ENCODE measurements at regions not wholly inside any gene's neighbourhood (a gene's known extent, or its start where the extent isn't known, plus 50 kb on each side); places are given as distances from the start of the nearest gene placed in this dataset.

- no peak for DNase-seq
Observed at GRCh38 chr15:39088156-39088555, 492.7 kb upstream of the THBS1 start.

- no peak for DNase-seq
Observed at GRCh38 chr15:39092354-39092753, 488.5 kb upstream of the THBS1 start.

- DNase-seq = no peak
Observed at GRCh38 chr15:39092761-39093160, 488.1 kb upstream of the THBS1 start.

GRCh38 chr15:39094116-39094515 is 486.8 kb upstream of the THBS1 start:
- no peak for DNase-seq

- no peak for DNase-seq
Observed at GRCh38 chr15:39095218-39095879, 485.5 kb upstream of the THBS1 start.

- DNase-seq = no peak
Observed at GRCh38 chr15:39096608-39097205, 484.2 kb upstream of the THBS1 start.

- no peak for DNase-seq
Observed at GRCh38 chr15:39099524-39099923, 481.4 kb upstream of the THBS1 start.

GRCh38 chr15:39100106-39100660 is 480.7 kb upstream of the THBS1 start:
- DNase-seq = no peak

GRCh38 chr15:39102431-39102830 is 478.4 kb upstream of the THBS1 start:
- DNase-seq = no peak

- no peak for DNase-seq
Observed at GRCh38 chr15:39106950-39107349, 473.9 kb upstream of the THBS1 start.

GRCh38 chr15:39108021-39108420 is 472.9 kb upstream of the THBS1 start:
- DNase-seq = no peak

GRCh38 chr15:39110336-39110735 is 470.5 kb upstream of the THBS1 start:
- DNase-seq = no peak

GRCh38 chr15:39110746-39111145 is 470.1 kb upstream of the THBS1 start:
- DNase-seq = no peak

- DNase-seq = no peak
Observed at GRCh38 chr15:39113741-39114140, 467.1 kb upstream of the THBS1 start.

GRCh38 chr15:39114690-39115378 is 466.0 kb upstream of the THBS1 start:
- DNase-seq = no peak

- DNase-seq = no peak
Observed at GRCh38 chr15:39115379-39116057, 465.4 kb upstream of the THBS1 start.

GRCh38 chr15:39118510-39118909 is 462.4 kb upstream of the THBS1 start:
- no peak for DNase-seq

GRCh38 chr15:39124155-39124552 is 456.7 kb upstream of the THBS1 start:
- DNase-seq = no peak

- no peak for DNase-seq
Observed at GRCh38 chr15:39124553-39125171, 456.2 kb upstream of the THBS1 start.

GRCh38 chr15:39125226-39125625 is 455.7 kb upstream of the THBS1 start:
- DNase-seq = no peak

- peak; percentile 42 to 68 (median 49) for DNase-seq
Observed at GRCh38 chr15:39125904-39126303, 455.0 kb upstream of the THBS1 start.

GRCh38 chr15:39127151-39127790 is 453.6 kb upstream of the THBS1 start:
- no peak for DNase-seq

Measured in suppressor macrophage (primary cell).